IMR-90 (cell line): ENCODE measurements at regions not wholly inside any gene's neighbourhood (a gene's known extent, or its start where the extent isn't known, plus 50 kb on each side); places are given as distances from the start of the nearest gene placed in this dataset.

Experiments
- CEBPB ChIP-seq: IDR thresholded peaks from 2 replicates; pipeline ENCODE4 v1.6.1; 2012; ENCODE audit warnings: low read depth, low read length, improper control_type of control experiment
- POLR2A ChIP-seq: IDR thresholded peaks from 2 replicates; pipeline ENCODE4 v1.6.1; 2012; ENCODE audit warnings: mild to moderate bottlenecking, low read depth, low read length
- TF ChIP-seq, protein P1 (sequence below): conservative IDR thresholded peaks from 2 replicates; pipeline ENCODE4 v1.5.1; 2012; ENCODE audit warnings: mild to moderate bottlenecking, low read depth, low read length, improper control_type of control experiment

DNA sequence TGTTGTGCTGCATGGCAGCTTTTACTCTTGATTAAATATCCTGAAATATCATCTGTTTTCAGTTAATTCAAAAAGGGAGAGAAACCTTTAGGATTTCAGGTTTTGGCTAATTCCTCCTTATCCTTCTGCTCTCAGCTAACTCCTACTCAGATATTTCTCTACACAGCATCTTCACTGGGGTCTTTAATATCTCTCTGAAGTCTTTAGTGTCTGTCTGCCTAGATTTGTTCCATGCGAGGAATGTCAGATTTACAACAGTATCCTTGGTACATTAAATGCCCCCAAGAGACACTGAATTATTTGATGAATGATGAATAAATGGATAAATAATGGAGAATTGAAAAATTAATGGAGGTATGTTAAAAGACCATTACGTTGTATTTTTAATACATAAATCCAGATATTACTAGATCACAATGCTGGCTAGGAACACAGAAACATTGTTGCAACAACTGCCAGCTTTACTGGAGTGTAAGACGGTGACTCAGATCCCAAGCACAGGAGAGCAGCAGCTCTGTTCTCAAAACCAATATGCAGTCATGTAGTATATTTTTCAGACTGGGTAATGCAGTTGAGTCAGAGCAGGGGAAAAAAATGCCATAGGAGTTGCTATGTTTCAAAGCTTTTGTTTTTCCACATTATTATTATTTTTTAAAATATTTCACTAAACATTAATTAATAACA lies 388.0 kb upstream of the SYT4 start:
- TF ChIP-seq CEBPB (peak; percentile 92), POLR2A (no peak)
- TF ChIP-seq, protein P1, sequence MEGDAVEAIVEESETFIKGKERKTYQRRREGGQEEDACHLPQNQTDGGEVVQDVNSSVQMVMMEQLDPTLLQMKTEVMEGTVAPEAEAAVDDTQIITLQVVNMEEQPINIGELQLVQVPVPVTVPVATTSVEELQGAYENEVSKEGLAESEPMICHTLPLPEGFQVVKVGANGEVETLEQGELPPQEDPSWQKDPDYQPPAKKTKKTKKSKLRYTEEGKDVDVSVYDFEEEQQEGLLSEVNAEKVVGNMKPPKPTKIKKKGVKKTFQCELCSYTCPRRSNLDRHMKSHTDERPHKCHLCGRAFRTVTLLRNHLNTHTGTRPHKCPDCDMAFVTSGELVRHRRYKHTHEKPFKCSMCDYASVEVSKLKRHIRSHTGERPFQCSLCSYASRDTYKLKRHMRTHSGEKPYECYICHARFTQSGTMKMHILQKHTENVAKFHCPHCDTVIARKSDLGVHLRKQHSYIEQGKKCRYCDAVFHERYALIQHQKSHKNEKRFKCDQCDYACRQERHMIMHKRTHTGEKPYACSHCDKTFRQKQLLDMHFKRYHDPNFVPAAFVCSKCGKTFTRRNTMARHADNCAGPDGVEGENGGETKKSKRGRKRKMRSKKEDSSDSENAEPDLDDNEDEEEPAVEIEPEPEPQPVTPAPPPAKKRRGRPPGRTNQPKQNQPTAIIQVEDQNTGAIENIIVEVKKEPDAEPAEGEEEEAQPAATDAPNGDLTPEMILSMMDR: no peak
